SK-N-MC (cell line): ENCODE measurements at regions not wholly inside any gene's neighbourhood (a gene's known extent, or its start where the extent isn't known, plus 50 kb on each side); places are given as distances from the start of the nearest gene placed in this dataset.

ENCODE experiments used
- DNase-seq: peaks from one replicate; pipeline ENCODE4 v3.0.0-alpha.2; 2011; ENCODE audit warnings: low read depth, low spot score
- H3K27ac ChIP-seq: fragments of 200-600 bp; sonication (generic); 2 replicates; pipeline ENCODE4 v1.5.1; 2016; ENCODE audit warnings: mixed run types
- H3K36me3 ChIP-seq: fragments of 200-600 bp; sonication (generic); 2 replicates; pipeline ENCODE4 v1.6.1; 2017; ENCODE audit warnings: antibody characterized with exemption, low read length, mixed read lengths; ENCODE audit not compliant: insufficient read depth
- H3K4me3 ChIP-seq: fragments of 200-600 bp; sonication (generic); 2 replicates; pipeline ENCODE4 v1.5.1; 2016
- H3K9ac ChIP-seq: fragments of 200-600 bp; sonication (generic); 2 replicates; pipeline ENCODE4 v1.8.0; 2017; ENCODE audit warnings: mixed run types, mixed read lengths; ENCODE audit not compliant: insufficient read length
- H3K9me3 ChIP-seq: fragments of 200-600 bp; sonication (generic); 2 replicates; pipeline ENCODE4 v1.6.1; 2017; ENCODE audit warnings: low read depth, mild to moderate bottlenecking, antibody characterized with exemption, low read length, moderate library complexity, mixed read lengths
- EZH2 ChIP-seq: fragments of 200-600 bp; sonication (generic); IDR thresholded peaks from one replicate; pipeline ENCODE4 v1.6.1; 2017; ENCODE audit warnings: antibody characterized with exemption
- FOXP2 ChIP-seq: optimal IDR thresholded peaks from 2 replicates; pipeline ENCODE3; 2011; ENCODE audit warnings: mild to moderate bottlenecking, moderate library complexity; ENCODE audit not compliant: insufficient read depth; ENCODE audit errors: extremely low read length, control extremely low read depth
- POLR2AphosphoS5 ChIP-seq: IDR thresholded peaks from 2 replicates; pipeline ENCODE4 v1.6.1; 2012; ENCODE audit warnings: mild to moderate bottlenecking, low read depth, low read length, borderline replicate concordance

- H3K9me3 ChIP-seq = no peaks in the 10 kb centered on the region
- no peak overlapping the region for H3K9ac ChIP-seq
- no peak overlapping the region for H3K27ac ChIP-seq
- no peak for DNase-seq
- H3K4me3 ChIP-seq = no peak overlapping the region
- H3K36me3 ChIP-seq = no peaks in the 10 kb centered on the region
- no peak for TF ChIP-seq POLR2AphosphoS5
These were observed 1262.0 kb upstream of the ADGRL3 start for GRCh38 chr4:59938166-59938565.

GRCh38 chr4:59945277-59945676, 1254.8 kb upstream of the ADGRL3 start:
- TF ChIP-seq FOXP2 (no peak), EZH2 (no peak), POLR2AphosphoS5 (no peak)
- Histone ChIP-seq H3K9ac (no peak overlapping the region), H3K4me3 (no peak overlapping the region)

GRCh38 chr4:59945716-59946115, 1254.4 kb upstream of the ADGRL3 start:
- H3K9me3 ChIP-seq = no peaks in the 10 kb centered on the region
- no peak overlapping the region for H3K27ac ChIP-seq
- no peak for TF ChIP-seq POLR2AphosphoS5
- no peak for TF ChIP-seq FOXP2
- TF ChIP-seq EZH2 = no peak
- H3K36me3 ChIP-seq = no peaks in the 10 kb centered on the region
- DNase-seq = no peak
- no peak overlapping the region for H3K4me3 ChIP-seq
- no peak overlapping the region for H3K9ac ChIP-seq

More at GRCh38 chr4:59945277-59945676, 1254.8 kb upstream of the ADGRL3 start:
- Histone ChIP-seq H3K36me3 (no peaks in the 10 kb centered on the region), H3K27ac (no peak overlapping the region), H3K9me3 (no peaks in the 10 kb centered on the region)
- DNase-seq = peak; percentile 45

- no peak overlapping the region for H3K9ac ChIP-seq
- no peaks in the 10 kb centered on the region for H3K9me3 ChIP-seq
- TF ChIP-seq POLR2AphosphoS5 = no peak
- TF ChIP-seq FOXP2 = no peak
- TF ChIP-seq EZH2 = no peak
- H3K36me3 ChIP-seq = no peaks in the 10 kb centered on the region
- no peak overlapping the region for H3K27ac ChIP-seq
- no peak for DNase-seq
- no peak overlapping the region for H3K4me3 ChIP-seq
These were observed 1243.8 kb upstream of the ADGRL3 start for GRCh38 chr4:59956366-59956765.

GRCh38 chr4:59960143-59960542, 1240.0 kb upstream of the ADGRL3 start:
- Histone ChIP-seq H3K27ac (no peak overlapping the region), H3K9ac (no peak overlapping the region), H3K4me3 (no peak overlapping the region), H3K9me3 (no peaks in the 10 kb centered on the region), H3K36me3 (no peaks in the 10 kb centered on the region)
- TF ChIP-seq EZH2 (no peak), POLR2AphosphoS5 (no peak), FOXP2 (no peak)
- DNase-seq = no peak

GRCh38 chr4:59966758-59967157, 1233.4 kb upstream of the ADGRL3 start:
- H3K9ac ChIP-seq = no peak overlapping the region
- DNase-seq = no peak
- TF ChIP-seq FOXP2 = no peak
- no peak for TF ChIP-seq EZH2
- no peak for TF ChIP-seq POLR2AphosphoS5
- no peak overlapping the region for H3K4me3 ChIP-seq
- no peaks in the 10 kb centered on the region for H3K36me3 ChIP-seq
- H3K27ac ChIP-seq = no peak overlapping the region
- no peaks in the 10 kb centered on the region for H3K9me3 ChIP-seq

- Histone ChIP-seq H3K9ac (no peak overlapping the region), H3K9me3 (no peaks in the 10 kb centered on the region), H3K27ac (no peak overlapping the region), H3K36me3 (no peaks in the 10 kb centered on the region), H3K4me3 (no peak overlapping the region)
- TF ChIP-seq FOXP2 (no peak), EZH2 (no peak), POLR2AphosphoS5 (no peak)
- DNase-seq = no peak
These were observed 1231.3 kb upstream of the ADGRL3 start for GRCh38 chr4:59968796-59969195.

GRCh38 chr4:59969909-59970308, 1230.2 kb upstream of the ADGRL3 start:
- no peak overlapping the region for H3K27ac ChIP-seq
- DNase-seq = no peak
- TF ChIP-seq POLR2AphosphoS5 = no peak
- TF ChIP-seq FOXP2 = no peak
- TF ChIP-seq EZH2 = no peak

GRCh38 chr4:59971952-59972351, 1228.2 kb upstream of the ADGRL3 start:
- Histone ChIP-seq H3K9me3 (no peaks in the 10 kb centered on the region), H3K36me3 (no peaks in the 10 kb centered on the region), H3K9ac (no peak overlapping the region), H3K27ac (no peak overlapping the region), H3K4me3 (no peak overlapping the region)
- no peak for DNase-seq
- no peak for TF ChIP-seq EZH2
- no peak for TF ChIP-seq POLR2AphosphoS5

More at GRCh38 chr4:59969909-59970308, 1230.2 kb upstream of the ADGRL3 start:
- no peaks in the 10 kb centered on the region for H3K36me3 ChIP-seq
- no peaks in the 10 kb centered on the region for H3K9me3 ChIP-seq
- H3K9ac ChIP-seq = no peak overlapping the region
- no peak overlapping the region for H3K4me3 ChIP-seq

GRCh38 chr4:59973492-59973891, 1226.6 kb upstream of the ADGRL3 start:
- H3K4me3 ChIP-seq = 0 out of 2 replicates have a peak overlapping the region, but pooled peaks have one; percentile 4
- DNase-seq = peak; percentile 34
- peak overlapping the region; percentile 79 for H3K27ac ChIP-seq
- H3K36me3 ChIP-seq = no peaks in the 10 kb centered on the region
- TF ChIP-seq POLR2AphosphoS5 (no peak; the same call in 1 of the 2 replicates), FOXP2 (no peak), EZH2 (no peak)
- peak overlapping the region; percentile 18 for H3K9ac ChIP-seq
- no peaks in the 10 kb centered on the region for H3K9me3 ChIP-seq
